ENCODE measurements at regions not wholly inside any gene's neighbourhood (a gene's known extent, or its start where the extent isn't known, plus 50 kb on each side); places are given as distances from the start of the nearest gene placed in this dataset.

- Mint-ChIP-seq H3K27ac (ENCODE audit: unreplicated experiment) (no peak overlapping the region), H3K27me3 (ENCODE audit: insufficient read depth, unreplicated experiment) (peaks cover 4% of the 10 kb centered on the region), H3K4me1 (ENCODE audit: low read depth, unreplicated experiment) (no peaks in the 10 kb centered on the region), H3K4me3 (ENCODE audit: unreplicated experiment) (no peak overlapping the region), H3K9me3 (ENCODE audit: unreplicated experiment) (no peaks in the 10 kb centered on the region), H3K36me3 (ENCODE audit: insufficient read depth, unreplicated experiment) (no peaks in the 10 kb centered on the region)
- BruUV-seq (replicated peaks) = no TSS peak
- Histone ChIP-seq H3K4me3 (ENCODE audit: low read depth, low read length) (no peak overlapping the region), H3K9me3 (no peaks in the 10 kb centered on the region; the same call in 1 of the 2 replicates), H3K27me3 (replicated peaks; ENCODE audit: control insufficient read depth, insufficient read depth, low read length) (no peaks in the 10 kb centered on the region; the same call in 1 of the 2 replicates), H3K36me3 (ENCODE audit: control insufficient read depth, insufficient read depth, low read length) (no peaks in the 10 kb centered on the region), H3K4me1 (no peaks in the 10 kb centered on the region)
- ChIA-PET POLR2A (no interaction called here), CTCF (no interaction called here)
- no peak for TF ChIP-seq CTCF (IDR thresholded peaks at IDR 0.05; ENCODE audit: insufficient read depth in 1 of 2, low read depth in 1 of 2, low read length in 1 of 2, severe bottlenecking in 1 of 2, unreplicated experiment in 1 of 2)
- intact Hi-C loops (cut with micrococcal nuclease; ENCODE audit: unreplicated experiment) = no loop called here
- no peak for DNase-seq
Measured at GRCh38 chr5:111975133-111975532, 218.1 kb upstream of the NREP start.

- no peak for TF ChIP-seq CTCF (IDR thresholded peaks at IDR 0.05; ENCODE audit: insufficient read depth in 1 of 2, low read depth in 1 of 2, low read length in 1 of 2, severe bottlenecking in 1 of 2, unreplicated experiment in 1 of 2)
- no TSS peak for BruUV-seq (replicated peaks)
- Mint-ChIP-seq H3K4me1 (ENCODE audit: low read depth, unreplicated experiment) (no peaks in the 10 kb centered on the region), H3K27ac (ENCODE audit: unreplicated experiment) (no peak overlapping the region), H3K36me3 (ENCODE audit: insufficient read depth, unreplicated experiment) (no peaks in the 10 kb centered on the region), H3K9me3 (ENCODE audit: unreplicated experiment) (no peaks in the 10 kb centered on the region), H3K27me3 (ENCODE audit: insufficient read depth, unreplicated experiment) (peaks cover 8% of the 10 kb centered on the region), H3K4me3 (ENCODE audit: unreplicated experiment) (no peak overlapping the region)
- no peak overlapping the region for H3K4me3 ChIP-seq (ENCODE audit: low read depth, low read length)
- ChIA-PET CTCF (no interaction called here), POLR2A (no interaction called here)
- no peaks in the 10 kb centered on the region for H3K4me1 ChIP-seq
- no peaks in the 10 kb centered on the region; the same call in 1 of the 2 replicates for H3K9me3 ChIP-seq
- DNase-seq = no peak
- no peaks in the 10 kb centered on the region for H3K36me3 ChIP-seq (ENCODE audit: control insufficient read depth, insufficient read depth, low read length)
- intact Hi-C loops (cut with micrococcal nuclease; ENCODE audit: unreplicated experiment) = no loop called here
- no peaks in the 10 kb centered on the region; the same call in 1 of the 2 replicates for H3K27me3 ChIP-seq (replicated peaks; ENCODE audit: control insufficient read depth, insufficient read depth, low read length)
Measured at GRCh38 chr5:111973961-111974360, 217.0 kb upstream of the NREP start.

GRCh38 chr5:111972548-111972947 lies 215.6 kb upstream of the NREP start:
- Histone ChIP-seq H3K4me1 (no peaks in the 10 kb centered on the region), H3K36me3 (ENCODE audit: control insufficient read depth, insufficient read depth, low read length) (no peaks in the 10 kb centered on the region), H3K9me3 (no peaks in the 10 kb centered on the region), H3K4me3 (ENCODE audit: low read depth, low read length) (no peak overlapping the region), H3K27me3 (replicated peaks; ENCODE audit: control insufficient read depth, insufficient read depth, low read length) (no peaks in the 10 kb centered on the region; the same call in 1 of the 2 replicates)
- no peak for TF ChIP-seq CTCF (IDR thresholded peaks at IDR 0.05; ENCODE audit: insufficient read depth in 1 of 2, low read depth in 1 of 2, low read length in 1 of 2, severe bottlenecking in 1 of 2, unreplicated experiment in 1 of 2)
- Mint-ChIP-seq H3K4me3 (ENCODE audit: unreplicated experiment) (no peak overlapping the region), H3K4me1 (ENCODE audit: low read depth, unreplicated experiment) (no peaks in the 10 kb centered on the region), H3K9me3 (ENCODE audit: unreplicated experiment) (no peaks in the 10 kb centered on the region), H3K27ac (ENCODE audit: unreplicated experiment) (no peak overlapping the region), H3K27me3 (ENCODE audit: insufficient read depth, unreplicated experiment) (peaks cover 9% of the 10 kb centered on the region), H3K36me3 (ENCODE audit: insufficient read depth, unreplicated experiment) (no peaks in the 10 kb centered on the region)
- no peak for DNase-seq
- CTCF ChIA-PET = no interaction called here
- intact Hi-C loops (cut with micrococcal nuclease; ENCODE audit: unreplicated experiment) = no loop called here
- no TSS peak for BruUV-seq (replicated peaks)
- POLR2A ChIA-PET = no interaction called here

All from Caco-2 (cell line).